ENCODE measurements at regions not wholly inside any gene's neighbourhood (a gene's known extent, or its start where the extent isn't known, plus 50 kb on each side); places are given as distances from the start of the nearest gene placed in this dataset.

- in situ Hi-C loops (cut with MboI; ENCODE audit: low pct_unique_long_range_greater_than_20kb, low sequenced_read_pairs, unreplicated experiment) = no loop called here
- TF ChIP-seq CTCF (IDR thresholded peaks at IDR 0.05; ENCODE audit: extremely low read depth, insufficient read depth, missing control alignments) = no peak
- DNase-seq (ENCODE audit: low spot score) = no peak
Measured at GRCh38 chr6:62923728-62924127, 287.5 kb upstream of the FKBP1C start.

- in situ Hi-C loops (cut with MboI; ENCODE audit: low pct_unique_long_range_greater_than_20kb, low sequenced_read_pairs, unreplicated experiment) = no loop called here
- TF ChIP-seq CTCF (IDR thresholded peaks at IDR 0.05; ENCODE audit: extremely low read depth, insufficient read depth, missing control alignments) = no peak
- no peak for DNase-seq (ENCODE audit: low spot score)
Measured at GRCh38 chr6:62940848-62941247, 270.4 kb upstream of the FKBP1C start.

GRCh38 chr6:62942000-62942399 is 269.3 kb upstream of the FKBP1C start:
- no peak for DNase-seq (ENCODE audit: low spot score)
- in situ Hi-C loops (cut with MboI; ENCODE audit: low pct_unique_long_range_greater_than_20kb, low sequenced_read_pairs, unreplicated experiment) = no loop called here
- no peak for TF ChIP-seq CTCF (IDR thresholded peaks at IDR 0.05; ENCODE audit: extremely low read depth, insufficient read depth, missing control alignments)

- in situ Hi-C loops (cut with MboI; ENCODE audit: low pct_unique_long_range_greater_than_20kb, low sequenced_read_pairs, unreplicated experiment) = no loop called here
- no peak for DNase-seq (ENCODE audit: low spot score)
- no peak for TF ChIP-seq CTCF (IDR thresholded peaks at IDR 0.05; ENCODE audit: extremely low read depth, insufficient read depth, missing control alignments)
Measured at GRCh38 chr6:62968834-62969233, 242.4 kb upstream of the FKBP1C start.

GRCh38 chr6:62971976-62972658 is 239.2 kb upstream of the FKBP1C start:
- in situ Hi-C loops (cut with MboI; ENCODE audit: low pct_unique_long_range_greater_than_20kb, low sequenced_read_pairs, unreplicated experiment) = no loop called here
- TF ChIP-seq CTCF (IDR thresholded peaks at IDR 0.05; ENCODE audit: extremely low read depth, insufficient read depth, missing control alignments) = no peak
- DNase-seq (ENCODE audit: low spot score) = no peak

GRCh38 chr6:62974452-62974851 is 236.8 kb upstream of the FKBP1C start:
- in situ Hi-C loops (cut with MboI; ENCODE audit: low pct_unique_long_range_greater_than_20kb, low sequenced_read_pairs, unreplicated experiment) = no loop called here
- no peak for TF ChIP-seq CTCF (IDR thresholded peaks at IDR 0.05; ENCODE audit: extremely low read depth, insufficient read depth, missing control alignments)
- no peak for DNase-seq (ENCODE audit: low spot score)
